ENCODE measurements at regions not wholly inside any gene's neighbourhood (a gene's known extent, or its start where the extent isn't known, plus 50 kb on each side); places are given as distances from the start of the nearest gene placed in this dataset.

DNA sequence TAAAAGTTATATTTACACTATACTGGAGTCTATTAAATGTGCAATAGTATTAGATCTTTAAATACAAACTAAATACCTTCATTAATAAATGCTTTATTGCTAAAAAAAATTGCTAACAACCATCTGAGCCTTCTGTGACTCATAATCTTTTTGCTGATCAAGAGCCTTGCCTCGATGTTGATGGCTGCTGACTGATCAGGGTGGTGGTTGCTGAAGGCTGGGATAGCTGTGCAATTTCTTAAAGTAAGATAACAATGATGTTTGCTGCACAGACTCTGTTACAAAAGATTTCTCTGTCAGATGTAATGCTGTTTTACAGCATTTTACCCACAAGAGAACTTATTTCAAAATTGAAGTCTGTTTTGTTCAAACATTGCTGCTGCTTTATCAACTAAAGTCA, 421.4 kb upstream of the CYRIA start:
- TF ChIP-seq, protein P1, sequence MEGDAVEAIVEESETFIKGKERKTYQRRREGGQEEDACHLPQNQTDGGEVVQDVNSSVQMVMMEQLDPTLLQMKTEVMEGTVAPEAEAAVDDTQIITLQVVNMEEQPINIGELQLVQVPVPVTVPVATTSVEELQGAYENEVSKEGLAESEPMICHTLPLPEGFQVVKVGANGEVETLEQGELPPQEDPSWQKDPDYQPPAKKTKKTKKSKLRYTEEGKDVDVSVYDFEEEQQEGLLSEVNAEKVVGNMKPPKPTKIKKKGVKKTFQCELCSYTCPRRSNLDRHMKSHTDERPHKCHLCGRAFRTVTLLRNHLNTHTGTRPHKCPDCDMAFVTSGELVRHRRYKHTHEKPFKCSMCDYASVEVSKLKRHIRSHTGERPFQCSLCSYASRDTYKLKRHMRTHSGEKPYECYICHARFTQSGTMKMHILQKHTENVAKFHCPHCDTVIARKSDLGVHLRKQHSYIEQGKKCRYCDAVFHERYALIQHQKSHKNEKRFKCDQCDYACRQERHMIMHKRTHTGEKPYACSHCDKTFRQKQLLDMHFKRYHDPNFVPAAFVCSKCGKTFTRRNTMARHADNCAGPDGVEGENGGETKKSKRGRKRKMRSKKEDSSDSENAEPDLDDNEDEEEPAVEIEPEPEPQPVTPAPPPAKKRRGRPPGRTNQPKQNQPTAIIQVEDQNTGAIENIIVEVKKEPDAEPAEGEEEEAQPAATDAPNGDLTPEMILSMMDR (IDR thresholded peaks at IDR 0.05) = no peak
- TF ChIP-seq POLR2AphosphoS5 (IDR thresholded peaks at IDR 0.05) (no peak), POLR2A (IDR thresholded peaks at IDR 0.05) (no peak), EP300 (IDR thresholded peaks at IDR 0.05) (no peak)

Measured in stomach (tissue), 4 donors.